ENCODE measurements at regions not wholly inside any gene's neighbourhood (a gene's known extent, or its start where the extent isn't known, plus 50 kb on each side); places are given as distances from the start of the nearest gene placed in this dataset.
"Not testable (repeated sequence)": the region's sequence is repeated elsewhere in the genome, so short reads cannot be mapped to it uniquely, and the experiment has no call there.

DNA sequence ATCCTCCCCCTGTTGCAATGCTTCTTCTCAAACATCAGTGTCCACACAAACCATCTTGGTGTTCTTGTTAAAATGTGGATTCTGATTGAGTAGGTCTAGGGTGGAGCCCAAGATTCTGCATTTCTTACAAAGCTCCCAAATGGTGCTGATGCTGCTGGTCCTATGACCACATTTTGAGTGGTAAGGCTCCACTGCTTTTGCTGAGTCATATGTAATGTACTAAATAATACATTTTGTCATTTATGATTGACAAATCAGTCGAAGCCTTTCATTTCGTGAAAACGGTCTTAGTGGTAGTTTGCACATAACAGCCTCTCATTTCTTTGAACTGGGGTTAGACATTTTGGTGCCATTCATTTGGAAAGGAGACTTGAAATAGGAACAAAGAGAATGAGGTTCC lies 286.3 kb upstream of the DPP6 start:
- TF ChIP-seq, protein P1, sequence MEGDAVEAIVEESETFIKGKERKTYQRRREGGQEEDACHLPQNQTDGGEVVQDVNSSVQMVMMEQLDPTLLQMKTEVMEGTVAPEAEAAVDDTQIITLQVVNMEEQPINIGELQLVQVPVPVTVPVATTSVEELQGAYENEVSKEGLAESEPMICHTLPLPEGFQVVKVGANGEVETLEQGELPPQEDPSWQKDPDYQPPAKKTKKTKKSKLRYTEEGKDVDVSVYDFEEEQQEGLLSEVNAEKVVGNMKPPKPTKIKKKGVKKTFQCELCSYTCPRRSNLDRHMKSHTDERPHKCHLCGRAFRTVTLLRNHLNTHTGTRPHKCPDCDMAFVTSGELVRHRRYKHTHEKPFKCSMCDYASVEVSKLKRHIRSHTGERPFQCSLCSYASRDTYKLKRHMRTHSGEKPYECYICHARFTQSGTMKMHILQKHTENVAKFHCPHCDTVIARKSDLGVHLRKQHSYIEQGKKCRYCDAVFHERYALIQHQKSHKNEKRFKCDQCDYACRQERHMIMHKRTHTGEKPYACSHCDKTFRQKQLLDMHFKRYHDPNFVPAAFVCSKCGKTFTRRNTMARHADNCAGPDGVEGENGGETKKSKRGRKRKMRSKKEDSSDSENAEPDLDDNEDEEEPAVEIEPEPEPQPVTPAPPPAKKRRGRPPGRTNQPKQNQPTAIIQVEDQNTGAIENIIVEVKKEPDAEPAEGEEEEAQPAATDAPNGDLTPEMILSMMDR (IDR thresholded peaks at IDR 0.05), result not testable (repeated sequence)
- not testable (repeated sequence) for TF ChIP-seq POLR2AphosphoS5 (IDR thresholded peaks at IDR 0.05)
